Loucy (cell line): ENCODE measurements at regions not wholly inside any gene's neighbourhood (a gene's known extent, or its start where the extent isn't known, plus 50 kb on each side); places are given as distances from the start of the nearest gene placed in this dataset.

Experiments
- EZH2phosphoT487 ChIP-seq: fragments of 200-600 bp; IDR thresholded peaks from 2 replicates; pipeline ENCODE4 v1.6.1; 2018; ENCODE audit warnings: antibody characterized with exemption, mild to moderate bottlenecking, moderate library complexity, borderline replicate concordance
- TF ChIP-seq, protein P1 (sequence below): fragments of 200-600 bp; sonication (generic); conservative IDR thresholded peaks from 2 replicates; pipeline ENCODE4 v1.5.1; 2014; ENCODE audit warnings: mild to moderate bottlenecking, antibody characterized with exemption, low read length

DNA sequence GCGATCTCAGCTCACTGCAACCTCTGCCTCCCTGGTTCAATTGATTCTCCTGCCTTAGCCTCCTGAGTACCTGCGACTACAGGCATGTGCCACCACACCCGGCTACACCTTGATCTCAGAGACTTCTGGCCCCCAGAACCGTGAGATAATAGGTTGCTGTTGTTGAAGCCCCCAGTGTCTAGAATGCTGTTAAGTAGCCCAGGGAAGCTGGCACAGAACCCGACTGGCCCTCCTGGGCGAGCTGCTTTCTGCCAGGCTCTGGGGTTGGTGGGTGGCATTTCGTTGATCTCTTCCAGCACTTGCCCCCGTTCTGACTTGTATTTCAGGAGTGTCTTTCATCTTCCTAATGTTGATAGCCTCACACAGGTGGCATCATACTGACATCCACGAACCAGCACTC is 807.1 kb downstream of the CDH9 start:
- TF ChIP-seq, protein P1, sequence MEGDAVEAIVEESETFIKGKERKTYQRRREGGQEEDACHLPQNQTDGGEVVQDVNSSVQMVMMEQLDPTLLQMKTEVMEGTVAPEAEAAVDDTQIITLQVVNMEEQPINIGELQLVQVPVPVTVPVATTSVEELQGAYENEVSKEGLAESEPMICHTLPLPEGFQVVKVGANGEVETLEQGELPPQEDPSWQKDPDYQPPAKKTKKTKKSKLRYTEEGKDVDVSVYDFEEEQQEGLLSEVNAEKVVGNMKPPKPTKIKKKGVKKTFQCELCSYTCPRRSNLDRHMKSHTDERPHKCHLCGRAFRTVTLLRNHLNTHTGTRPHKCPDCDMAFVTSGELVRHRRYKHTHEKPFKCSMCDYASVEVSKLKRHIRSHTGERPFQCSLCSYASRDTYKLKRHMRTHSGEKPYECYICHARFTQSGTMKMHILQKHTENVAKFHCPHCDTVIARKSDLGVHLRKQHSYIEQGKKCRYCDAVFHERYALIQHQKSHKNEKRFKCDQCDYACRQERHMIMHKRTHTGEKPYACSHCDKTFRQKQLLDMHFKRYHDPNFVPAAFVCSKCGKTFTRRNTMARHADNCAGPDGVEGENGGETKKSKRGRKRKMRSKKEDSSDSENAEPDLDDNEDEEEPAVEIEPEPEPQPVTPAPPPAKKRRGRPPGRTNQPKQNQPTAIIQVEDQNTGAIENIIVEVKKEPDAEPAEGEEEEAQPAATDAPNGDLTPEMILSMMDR: no peak
- no peak for TF ChIP-seq EZH2phosphoT487
